HEK293 (cell line): ENCODE measurements at regions not wholly inside any gene's neighbourhood (a gene's known extent, or its start where the extent isn't known, plus 50 kb on each side); places are given as distances from the start of the nearest gene placed in this dataset.
"Not testable (repeated sequence)": the region's sequence is repeated elsewhere in the genome, so short reads cannot be mapped to it uniquely, and the experiment has no call there.

ENCODE experiments used
- ZNF16 ChIP-seq: fragments of 450-650 bp; formaldehyde crosslinking; IDR thresholded peaks from 2 replicates; pipeline ENCODE4 v1.5.1; 2016; ENCODE audit warnings: low read depth, missing biosample characterization, missing genetic modification characterization
- ZNF658 ChIP-seq: fragments of 450-650 bp; formaldehyde crosslinking; IDR thresholded peaks from 2 replicates; pipeline ENCODE4; 2016; ENCODE audit warnings: missing biosample characterization, missing genetic modification characterization
- ZNF747 ChIP-seq: fragments of 450-650 bp; formaldehyde crosslinking; IDR thresholded peaks from 2 replicates; pipeline ENCODE4 v1.5.1; 2016; ENCODE audit warnings: missing biosample characterization, missing genetic modification characterization
- ZNF768 ChIP-seq: fragments of 450-650 bp; formaldehyde crosslinking; IDR thresholded peaks from 2 replicates; pipeline ENCODE4 v1.5.1; 2018; ENCODE audit warnings: missing biosample characterization, mild to moderate bottlenecking, missing genetic modification characterization
- ZNF792 ChIP-seq: fragments of 450-650 bp; formaldehyde crosslinking; IDR thresholded peaks from 2 replicates; pipeline ENCODE4 v1.5.1; 2016; ENCODE audit warnings: missing biosample characterization, missing genetic modification characterization
- ZXDB ChIP-seq: fragments of 450-650 bp; formaldehyde crosslinking; IDR thresholded peaks from 2 replicates; pipeline ENCODE4 v1.5.1; 2016; ENCODE audit warnings: missing biosample characterization, missing genetic modification characterization
- TF ChIP-seq, protein P1 (sequence below): fragments of 450-650 bp; formaldehyde crosslinking; IDR thresholded peaks from 2 replicates; pipeline ENCODE4 v1.5.1; 2016; ENCODE audit warnings: missing biosample characterization, missing genetic modification characterization
- TF ChIP-seq, protein P2 (sequence below): fragments of 450-650 bp; formaldehyde crosslinking; IDR thresholded peaks from 2 replicates; pipeline ENCODE4 v1.5.1; 2016; ENCODE audit warnings: missing biosample characterization, missing genetic modification characterization
- TF ChIP-seq, protein P3 (sequence below): fragments of 450-650 bp; formaldehyde crosslinking; IDR thresholded peaks from 2 replicates; pipeline ENCODE4 v1.5.1; 2017; ENCODE audit warnings: missing biosample characterization, missing genetic modification characterization

- TF ChIP-seq ZNF16 (tag by site-specific recombination); ZNF792 (tag by site-specific recombination); ZNF747 (tag by site-specific recombination); ZXDB (tag by site-specific recombination); ZNF768; ZNF658: not testable (repeated sequence)
- TF ChIP-seq, protein P1, sequence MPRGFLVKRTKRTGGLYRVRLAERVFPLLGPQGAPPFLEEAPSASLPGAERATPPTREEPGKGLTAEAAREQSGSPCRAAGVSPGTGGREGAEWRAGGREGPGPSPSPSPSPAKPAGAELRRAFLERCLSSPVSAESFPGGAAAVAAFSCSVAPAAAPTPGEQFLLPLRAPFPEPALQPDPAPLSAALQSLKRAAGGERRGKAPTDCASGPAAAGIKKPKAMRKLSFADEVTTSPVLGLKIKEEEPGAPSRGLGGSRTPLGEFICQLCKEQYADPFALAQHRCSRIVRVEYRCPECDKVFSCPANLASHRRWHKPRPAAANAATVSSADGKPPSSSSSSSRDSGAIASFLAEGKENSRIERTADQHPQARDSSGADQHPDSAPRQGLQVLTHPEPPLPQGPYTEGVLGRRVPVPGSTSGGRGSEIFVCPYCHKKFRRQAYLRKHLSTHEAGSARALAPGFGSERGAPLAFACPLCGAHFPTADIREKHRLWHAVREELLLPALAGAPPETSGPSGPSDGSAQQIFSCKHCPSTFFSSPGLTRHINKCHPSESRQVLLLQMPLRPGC (tag by site-specific recombination): not testable (repeated sequence)
- TF ChIP-seq, protein P2, sequence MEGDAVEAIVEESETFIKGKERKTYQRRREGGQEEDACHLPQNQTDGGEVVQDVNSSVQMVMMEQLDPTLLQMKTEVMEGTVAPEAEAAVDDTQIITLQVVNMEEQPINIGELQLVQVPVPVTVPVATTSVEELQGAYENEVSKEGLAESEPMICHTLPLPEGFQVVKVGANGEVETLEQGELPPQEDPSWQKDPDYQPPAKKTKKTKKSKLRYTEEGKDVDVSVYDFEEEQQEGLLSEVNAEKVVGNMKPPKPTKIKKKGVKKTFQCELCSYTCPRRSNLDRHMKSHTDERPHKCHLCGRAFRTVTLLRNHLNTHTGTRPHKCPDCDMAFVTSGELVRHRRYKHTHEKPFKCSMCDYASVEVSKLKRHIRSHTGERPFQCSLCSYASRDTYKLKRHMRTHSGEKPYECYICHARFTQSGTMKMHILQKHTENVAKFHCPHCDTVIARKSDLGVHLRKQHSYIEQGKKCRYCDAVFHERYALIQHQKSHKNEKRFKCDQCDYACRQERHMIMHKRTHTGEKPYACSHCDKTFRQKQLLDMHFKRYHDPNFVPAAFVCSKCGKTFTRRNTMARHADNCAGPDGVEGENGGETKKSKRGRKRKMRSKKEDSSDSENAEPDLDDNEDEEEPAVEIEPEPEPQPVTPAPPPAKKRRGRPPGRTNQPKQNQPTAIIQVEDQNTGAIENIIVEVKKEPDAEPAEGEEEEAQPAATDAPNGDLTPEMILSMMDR: not testable (repeated sequence)
- TF ChIP-seq, protein P3, sequence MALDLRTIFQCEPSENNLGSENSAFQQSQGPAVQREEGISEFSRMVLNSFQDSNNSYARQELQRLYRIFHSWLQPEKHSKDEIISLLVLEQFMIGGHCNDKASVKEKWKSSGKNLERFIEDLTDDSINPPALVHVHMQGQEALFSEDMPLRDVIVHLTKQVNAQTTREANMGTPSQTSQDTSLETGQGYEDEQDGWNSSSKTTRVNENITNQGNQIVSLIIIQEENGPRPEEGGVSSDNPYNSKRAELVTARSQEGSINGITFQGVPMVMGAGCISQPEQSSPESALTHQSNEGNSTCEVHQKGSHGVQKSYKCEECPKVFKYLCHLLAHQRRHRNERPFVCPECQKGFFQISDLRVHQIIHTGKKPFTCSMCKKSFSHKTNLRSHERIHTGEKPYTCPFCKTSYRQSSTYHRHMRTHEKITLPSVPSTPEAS (tag by site-specific recombination): not testable (repeated sequence)
Observed at GRCh38 chr10:35858676-35859283, 216.7 kb upstream of the FZD8 start.
